PC-9 (cell line): ENCODE measurements at regions not wholly inside any gene's neighbourhood (a gene's known extent, or its start where the extent isn't known, plus 50 kb on each side); places are given as distances from the start of the nearest gene placed in this dataset.

Experiments
- EZH2 ChIP-seq: fragments of 200-600 bp; sonication (generic); IDR thresholded peaks from 2 replicates; pipeline ENCODE4 v1.8.0; 2017; ENCODE audit warnings: antibody characterized with exemption, low read depth
- TF ChIP-seq, protein P1 (sequence below): fragments of 200-600 bp; sonication (generic); conservative IDR thresholded peaks from 2 replicates; pipeline ENCODE4 v1.6.1; 2017; ENCODE audit warnings: mixed run types, antibody characterized with exemption, mild to moderate bottlenecking, moderate library complexity

DNA sequence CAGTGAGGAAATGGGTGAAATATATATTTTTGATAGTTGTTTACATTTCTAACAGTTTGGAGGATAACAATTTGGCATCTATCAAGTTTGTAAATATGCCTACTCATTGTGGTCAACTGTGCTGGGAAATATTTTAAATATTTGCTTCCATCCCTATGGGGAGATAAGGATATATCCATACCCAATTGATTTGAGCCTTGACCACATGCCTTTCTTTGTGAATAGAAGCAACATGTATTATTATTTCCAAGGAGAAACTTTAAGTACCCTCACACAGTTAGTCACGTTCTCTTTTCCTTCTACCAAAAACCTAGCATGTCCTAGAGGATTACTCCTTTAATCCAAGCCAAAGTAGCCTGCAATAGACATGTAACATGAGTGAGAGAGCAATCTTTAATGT is 245.4 kb upstream of the CBLB start:
- TF ChIP-seq, protein P1, sequence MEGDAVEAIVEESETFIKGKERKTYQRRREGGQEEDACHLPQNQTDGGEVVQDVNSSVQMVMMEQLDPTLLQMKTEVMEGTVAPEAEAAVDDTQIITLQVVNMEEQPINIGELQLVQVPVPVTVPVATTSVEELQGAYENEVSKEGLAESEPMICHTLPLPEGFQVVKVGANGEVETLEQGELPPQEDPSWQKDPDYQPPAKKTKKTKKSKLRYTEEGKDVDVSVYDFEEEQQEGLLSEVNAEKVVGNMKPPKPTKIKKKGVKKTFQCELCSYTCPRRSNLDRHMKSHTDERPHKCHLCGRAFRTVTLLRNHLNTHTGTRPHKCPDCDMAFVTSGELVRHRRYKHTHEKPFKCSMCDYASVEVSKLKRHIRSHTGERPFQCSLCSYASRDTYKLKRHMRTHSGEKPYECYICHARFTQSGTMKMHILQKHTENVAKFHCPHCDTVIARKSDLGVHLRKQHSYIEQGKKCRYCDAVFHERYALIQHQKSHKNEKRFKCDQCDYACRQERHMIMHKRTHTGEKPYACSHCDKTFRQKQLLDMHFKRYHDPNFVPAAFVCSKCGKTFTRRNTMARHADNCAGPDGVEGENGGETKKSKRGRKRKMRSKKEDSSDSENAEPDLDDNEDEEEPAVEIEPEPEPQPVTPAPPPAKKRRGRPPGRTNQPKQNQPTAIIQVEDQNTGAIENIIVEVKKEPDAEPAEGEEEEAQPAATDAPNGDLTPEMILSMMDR: no peak
- TF ChIP-seq EZH2: no peak
